B cell (primary cell): ENCODE measurements at regions not wholly inside any gene's neighbourhood (a gene's known extent, or its start where the extent isn't known, plus 50 kb on each side); places are given as distances from the start of the nearest gene placed in this dataset.

Experiments used
- ATAC-seq: fragments of 200-7000 bp; cut with Tn5 transposase; one replicate; pipeline ENCODE4 v1.10.0; 2021; ENCODE audit warnings: low read depth, mild to moderate bottlenecking, moderate number of reproducible peaks, moderate library complexity
- CTCF ChIA-PET: fragments of 350-600 bp; sonication (Branson Sonifier 250); formaldehyde crosslinking; loops from one replicate; lab custom pipeline; 2021; ENCODE audit warnings: antibody characterized with exemption, inconsistent platforms; lab: Charles Lee
- POLR2A ChIA-PET: fragments of 350-600 bp; sonication (Branson Sonifier 250); formaldehyde crosslinking; loops from one replicate; lab custom pipeline; 2021; ENCODE audit warnings: antibody characterized with exemption; lab: Charles Lee
- DNase-seq: peaks from one replicate; pipeline ENCODE4 v3.0.0; 2013
- H2AFZ ChIP-seq: 2 replicates; pipeline ENCODE4 v1.6.1; 2012; ENCODE audit warnings: mild to moderate bottlenecking, low read depth, low read length; ENCODE audit not compliant: insufficient read depth, poor library complexity, severe bottlenecking
- H3K27ac ChIP-seq, 2 donors: 1 replicate in 1 of 2; 2 replicates in 1 of 2; pipeline ENCODE4 v1.5.1; 2012 to 2013; ENCODE audit warnings: low read length in 2 of 2, mild to moderate bottlenecking in 2 of 2, moderate library complexity in 1 of 2
- H3K27me3 ChIP-seq, 4 experiments: fragments of 200-600 bp in 1 of 4; sonication (generic) in 1 of 4; replicated peaks in 1 of 4; 1 replicate in 2 of 4; 2 replicates in 2 of 4; pipeline versions ENCODE4 v1.6.1 to v1.7.0; 2013 to 2016; ENCODE audit warnings: low read length in 3 of 4, mild to moderate bottlenecking in 2 of 4, mixed read lengths in 1 of 4, moderate library complexity in 1 of 4; ENCODE audit not compliant: insufficient read depth in 4 of 4, control insufficient read depth in 3 of 4; ENCODE audit errors: control extremely low read depth in 1 of 4
- H3K36me3 ChIP-seq, 2 experiments: replicated peaks in 1 of 2; 1 replicate in 1 of 2; 2 replicates in 1 of 2; pipeline versions ENCODE4 v1.6.1 to v1.7.1; 2013; ENCODE audit warnings: low read length in 1 of 2; ENCODE audit not compliant: insufficient read depth in 2 of 2, control insufficient read depth in 1 of 2; ENCODE audit errors: control extremely low read depth in 1 of 2, extremely low read depth in 1 of 2
- H3K4me1 ChIP-seq, 2 donors: fragments of 200-600 bp in 1 of 2; sonication (generic) in 1 of 2; 1 replicate in 1 of 2; 2 replicates in 1 of 2; pipeline versions ENCODE4 v1.5.1 to v1.6.1; 2013 to 2017; ENCODE audit warnings: low read length in 2 of 2; ENCODE audit not compliant: control insufficient read depth in 2 of 2, insufficient read depth in 2 of 2
- H3K4me2 ChIP-seq: replicated peaks from 2 replicates; pipeline ENCODE3; 2012; ENCODE audit warnings: mild to moderate bottlenecking, low read depth, low read length; ENCODE audit not compliant: poor library complexity, severe bottlenecking
- H3K4me3 ChIP-seq, 5 experiments: fragments of 200-600 bp in 1 of 5; sonication (generic) in 1 of 5; 1 replicate in 3 of 5; 2 replicates in 2 of 5; pipeline versions ENCODE4 v1.5.1 to v1.7.0; 2011 to 2016; ENCODE audit warnings: low read length in 4 of 5, mild to moderate bottlenecking in 4 of 5, low read depth in 2 of 5, control low read depth in 1 of 5, moderate library complexity in 1 of 5; ENCODE audit not compliant: insufficient read depth in 1 of 5; ENCODE audit errors: control extremely low read depth in 1 of 5, extremely low read depth in 1 of 5
- H3K79me2 ChIP-seq: fragments of 200-600 bp; sonication (generic); one replicate; pipeline ENCODE4 v1.6.0; 2016; ENCODE audit warnings: low read length; ENCODE audit not compliant: control insufficient read depth, insufficient read depth
- H3K9ac ChIP-seq: fragments of 200-600 bp; sonication (generic); 2 replicates; pipeline ENCODE4 v1.6.1; 2017; ENCODE audit warnings: mild to moderate bottlenecking, low read length, moderate library complexity
- H3K9me3 ChIP-seq, 3 donors: one replicate each; pipeline versions ENCODE4 v1.6.1 to v1.7.1; 2013; ENCODE audit warnings: low read length in 2 of 3; ENCODE audit not compliant: control insufficient read depth in 2 of 3, insufficient read depth in 1 of 3; ENCODE audit errors: control extremely low read depth in 1 of 3
- H4K20me1 ChIP-seq: 2 replicates; pipeline ENCODE4 v1.6.0; 2012; ENCODE audit warnings: mild to moderate bottlenecking, low read length; ENCODE audit not compliant: insufficient read depth, control insufficient read depth, poor library complexity, severe bottlenecking
- H3K27ac Mint-ChIP-seq: one replicate; pipeline ENCODE4 v1.8.0; 2021; ENCODE audit warnings: mixed read lengths
- H3K27me3 Mint-ChIP-seq: one replicate; pipeline ENCODE4 v1.8.0; 2021; ENCODE audit warnings: mixed read lengths
- H3K4me1 Mint-ChIP-seq: one replicate; pipeline ENCODE4 v1.8.0; 2021; ENCODE audit warnings: mixed read lengths
- H3K4me3 Mint-ChIP-seq: one replicate; pipeline ENCODE4 v1.8.0; 2021; ENCODE audit warnings: mixed read lengths
- H3K9me3 Mint-ChIP-seq: one replicate; pipeline ENCODE4 v1.8.0; 2022; ENCODE audit warnings: mixed read lengths; ENCODE audit not compliant: insufficient read depth
- CTCF ChIP-seq: fragments of 200-600 bp; IDR thresholded peaks from one replicate; pipeline ENCODE4 v1.8.0; 2022; ENCODE audit warnings: antibody characterized with exemption, mild to moderate bottlenecking
- EZH2 ChIP-seq: IDR thresholded peaks from 2 replicates; pipeline ENCODE4 v1.6.1; 2012; ENCODE audit warnings: borderline replicate concordance, low read depth, mild to moderate bottlenecking, moderate library complexity, low read length; ENCODE audit not compliant: insufficient read depth, poor library complexity, severe bottlenecking
- WGBS: methylation state at CpG from one replicate; pipeline ENCODE4 v1.1.5; 2013; ENCODE audit warnings: missing lambda C conversion rate; ENCODE audit not compliant: insufficient coverage; 5-methylcytosine and 5-hydroxymethylcytosine counted together
- intact Hi-C: fragments of 100-400 bp; cut with micrococcal nuclease; formaldehyde crosslinking; loops from one replicate; pipeline ENCODE4 v1.10.0; 2022

GRCh38 chr6:14366315-14366714 is 248.7 kb downstream of the CD83 start:
- no peak overlapping the region for H3K9ac ChIP-seq
- H3K4me1 ChIP-seq, result peaks cover 15 to 29% of the 10 kb centered on the region in 2 donors
- H3K9me3 Mint-ChIP-seq, result no peaks in the 10 kb centered on the region
- H2AFZ ChIP-seq, result no peak overlapping the region
- H3K9me3 ChIP-seq, result no peaks in the 10 kb centered on the region
- no peaks in the 10 kb centered on the region for H3K79me2 ChIP-seq
- peaks cover 30% of the 10 kb centered on the region for H3K4me1 Mint-ChIP-seq
- no peaks in the 10 kb centered on the region for H3K27me3 Mint-ChIP-seq
- no peak overlapping the region for H3K27ac ChIP-seq
- intact Hi-C loops, result no loop called here
- ChIA-PET POLR2A (no interaction called here), CTCF (interaction anchor here (0.6 kb wide), 1 partner anchor 60 kb away, joined by 3 read pairs; no protein-coding TSS in a partner anchor)
- H3K27ac Mint-ChIP-seq, result no peak overlapping the region
- H3K36me3 ChIP-seq, result no peaks in the 10 kb centered on the region
- no peak for TF ChIP-seq EZH2
- TF ChIP-seq CTCF, result no peak
- no peak overlapping the region for H3K4me3 ChIP-seq
- no peak overlapping the region for H3K4me3 Mint-ChIP-seq
- no peaks in the 10 kb centered on the region for H3K27me3 ChIP-seq
- H3K4me2 ChIP-seq, result no peak overlapping the region
- no peaks in the 10 kb centered on the region for H4K20me1 ChIP-seq
- DNase-seq (no peak), ATAC-seq (no peak)
- 94% methylated on average over 3 of the region's 4 CpGs for WGBS

- Histone ChIP-seq H3K9ac (no peak overlapping the region), H3K4me3 (no peak overlapping the region), H3K4me2 (no peak overlapping the region), H3K36me3 (no peaks in the 10 kb centered on the region), H3K79me2 (no peaks in the 10 kb centered on the region), H3K27me3 (no peaks in the 10 kb centered on the region), H3K27ac (no peak overlapping the region), H3K9me3 (no peaks in the 10 kb centered on the region), H4K20me1 (no peaks in the 10 kb centered on the region), H3K4me1 (peaks cover 20 to 33% of the 10 kb centered on the region in 2 donors), H2AFZ (no peak overlapping the region)
- ChIA-PET POLR2A (no interaction called here), CTCF (no interaction called here)
- ATAC-seq (no peak), DNase-seq (no peak)
- Mint-ChIP-seq H3K27ac (no peak overlapping the region), H3K9me3 (no peaks in the 10 kb centered on the region), H3K4me3 (no peak overlapping the region), H3K27me3 (no peaks in the 10 kb centered on the region), H3K4me1 (peaks cover 34% of the 10 kb centered on the region)
- intact Hi-C loops, result no loop called here
- TF ChIP-seq EZH2 (no peak), CTCF (no peak)
- WGBS, result no CpG with 5 or more reads among the region's 4 CpGs
Observed at GRCh38 chr6:14366872-14367271, 249.3 kb downstream of the CD83 start.
